Ishikawa (cell line): ENCODE measurements at regions not wholly inside any gene's neighbourhood (a gene's known extent, or its start where the extent isn't known, plus 50 kb on each side); places are given as distances from the start of the nearest gene placed in this dataset.

ENCODE experiments used
- NFIC ChIP-seq: IDR thresholded peaks from 2 replicates; pipeline ENCODE4 v1.6.1; 2012
- RAD21 ChIP-seq: IDR thresholded peaks from 2 replicates; pipeline ENCODE4 v1.6.1; 2012; ENCODE audit warnings: low read depth
- TAF1 ChIP-seq: IDR thresholded peaks from 2 replicates; pipeline ENCODE4 v1.6.1; 2012; ENCODE audit warnings: low read depth, mild to moderate bottlenecking
- TCF12 ChIP-seq: IDR thresholded peaks from 2 replicates; pipeline ENCODE4 v1.6.1; 2012; ENCODE audit warnings: low read depth
- YY1 ChIP-seq: IDR thresholded peaks from 2 replicates; pipeline ENCODE4 v1.6.1; 2012; ENCODE audit warnings: low read depth
- TF ChIP-seq, protein P1 (sequence below): IDR thresholded peaks from 2 replicates; pipeline ENCODE4 v1.6.1; 2012; ENCODE audit warnings: low read depth, mild to moderate bottlenecking
- TF ChIP-seq, protein P2 (sequence below): IDR thresholded peaks from 2 replicates; pipeline ENCODE4 v1.6.1; 2012

DNA sequence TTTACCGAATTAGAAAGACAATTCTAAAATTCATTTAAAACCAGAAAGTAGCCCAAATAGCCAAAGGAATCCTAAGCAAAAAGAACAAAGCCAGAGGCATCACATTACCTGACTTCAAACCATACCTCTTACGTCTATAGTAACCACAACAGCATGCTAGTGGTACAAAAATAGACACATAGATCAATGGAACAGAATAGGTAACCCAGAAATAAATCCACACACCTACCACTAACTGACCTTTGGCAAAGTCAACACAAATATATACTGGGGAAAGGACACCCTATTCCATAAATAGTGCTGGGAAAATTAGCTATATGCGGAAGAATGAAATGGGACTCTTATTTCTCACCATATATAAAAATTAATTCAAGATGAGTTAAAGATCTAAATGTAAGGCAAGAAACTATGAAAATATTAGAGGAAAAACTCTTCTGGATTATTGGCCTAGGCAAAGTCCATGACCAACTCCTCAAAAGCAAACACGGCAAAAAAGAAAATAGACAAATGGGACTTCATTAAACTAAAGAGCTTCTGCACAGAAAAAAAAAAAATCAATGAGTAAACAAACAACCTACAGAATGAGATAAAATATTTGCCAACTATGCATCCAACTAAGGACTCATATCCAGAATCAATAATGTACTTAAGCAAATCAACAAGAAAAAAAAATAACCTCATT, 568.9 kb downstream of the SOX5 start:
- no peak for TF ChIP-seq TAF1
- no peak for TF ChIP-seq NFIC
- TF ChIP-seq RAD21, result no peak
- TF ChIP-seq, protein P1, sequence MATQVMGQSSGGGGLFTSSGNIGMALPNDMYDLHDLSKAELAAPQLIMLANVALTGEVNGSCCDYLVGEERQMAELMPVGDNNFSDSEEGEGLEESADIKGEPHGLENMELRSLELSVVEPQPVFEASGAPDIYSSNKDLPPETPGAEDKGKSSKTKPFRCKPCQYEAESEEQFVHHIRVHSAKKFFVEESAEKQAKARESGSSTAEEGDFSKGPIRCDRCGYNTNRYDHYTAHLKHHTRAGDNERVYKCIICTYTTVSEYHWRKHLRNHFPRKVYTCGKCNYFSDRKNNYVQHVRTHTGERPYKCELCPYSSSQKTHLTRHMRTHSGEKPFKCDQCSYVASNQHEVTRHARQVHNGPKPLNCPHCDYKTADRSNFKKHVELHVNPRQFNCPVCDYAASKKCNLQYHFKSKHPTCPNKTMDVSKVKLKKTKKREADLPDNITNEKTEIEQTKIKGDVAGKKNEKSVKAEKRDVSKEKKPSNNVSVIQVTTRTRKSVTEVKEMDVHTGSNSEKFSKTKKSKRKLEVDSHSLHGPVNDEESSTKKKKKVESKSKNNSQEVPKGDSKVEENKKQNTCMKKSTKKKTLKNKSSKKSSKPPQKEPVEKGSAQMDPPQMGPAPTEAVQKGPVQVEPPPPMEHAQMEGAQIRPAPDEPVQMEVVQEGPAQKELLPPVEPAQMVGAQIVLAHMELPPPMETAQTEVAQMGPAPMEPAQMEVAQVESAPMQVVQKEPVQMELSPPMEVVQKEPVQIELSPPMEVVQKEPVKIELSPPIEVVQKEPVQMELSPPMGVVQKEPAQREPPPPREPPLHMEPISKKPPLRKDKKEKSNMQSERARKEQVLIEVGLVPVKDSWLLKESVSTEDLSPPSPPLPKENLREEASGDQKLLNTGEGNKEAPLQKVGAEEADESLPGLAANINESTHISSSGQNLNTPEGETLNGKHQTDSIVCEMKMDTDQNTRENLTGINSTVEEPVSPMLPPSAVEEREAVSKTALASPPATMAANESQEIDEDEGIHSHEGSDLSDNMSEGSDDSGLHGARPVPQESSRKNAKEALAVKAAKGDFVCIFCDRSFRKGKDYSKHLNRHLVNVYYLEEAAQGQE, result no peak
- TF ChIP-seq, protein P2, sequence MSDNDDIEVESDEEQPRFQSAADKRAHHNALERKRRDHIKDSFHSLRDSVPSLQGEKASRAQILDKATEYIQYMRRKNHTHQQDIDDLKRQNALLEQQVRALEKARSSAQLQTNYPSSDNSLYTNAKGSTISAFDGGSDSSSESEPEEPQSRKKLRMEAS, result no peak
- TF ChIP-seq TCF12, result no peak
- no peak for TF ChIP-seq YY1
